ENCODE measurements at regions not wholly inside any gene's neighbourhood (a gene's known extent, or its start where the extent isn't known, plus 50 kb on each side); places are given as distances from the start of the nearest gene placed in this dataset.
A peak's percentile ranks its signal among the peaks of the same experiment; 100 is the strongest.

- DNase-seq (ENCODE audit: low read depth), result no peak
- no peak for TF ChIP-seq CTCF (IDR thresholded peaks at IDR 0.05; ENCODE audit: insufficient read depth, low read depth, low read length)
- H3K4me3 ChIP-seq (ENCODE audit: low read depth, low read length), result no peak overlapping the region
Observed at GRCh38 chr19:31118986-31119385, 230.2 kb downstream of the TSHZ3 start.

- no peak for DNase-seq (ENCODE audit: low read depth)
- no peak for TF ChIP-seq CTCF (IDR thresholded peaks at IDR 0.05; ENCODE audit: insufficient read depth, low read depth, low read length)
- no peak overlapping the region for H3K4me3 ChIP-seq (ENCODE audit: low read depth, low read length)
Observed at GRCh38 chr19:31118287-31118955, 230.8 kb downstream of the TSHZ3 start.

GRCh38 chr19:31114585-31114984 lies 234.7 kb downstream of the TSHZ3 start:
- DNase-seq (ENCODE audit: low read depth), result no peak
- no peak overlapping the region for H3K4me3 ChIP-seq (ENCODE audit: low read depth, low read length)
- no peak for TF ChIP-seq CTCF (IDR thresholded peaks at IDR 0.05; ENCODE audit: insufficient read depth, low read depth, low read length)

- DNase-seq (ENCODE audit: low read depth), result peak; percentile 83
- no peak for TF ChIP-seq CTCF (IDR thresholded peaks at IDR 0.05; ENCODE audit: insufficient read depth, low read depth, low read length)
- H3K4me3 ChIP-seq (ENCODE audit: low read depth, low read length), result no peak overlapping the region
Observed at GRCh38 chr19:31113293-31113692, 235.9 kb downstream of the TSHZ3 start.

GRCh38 chr19:31112158-31112557 lies 237.1 kb downstream of the TSHZ3 start:
- TF ChIP-seq CTCF (IDR thresholded peaks at IDR 0.05; ENCODE audit: insufficient read depth, low read depth, low read length), result no peak
- no peak overlapping the region for H3K4me3 ChIP-seq (ENCODE audit: low read depth, low read length)
- no peak for DNase-seq (ENCODE audit: low read depth)

- TF ChIP-seq CTCF (IDR thresholded peaks at IDR 0.05; ENCODE audit: insufficient read depth, low read depth, low read length), result no peak
- DNase-seq (ENCODE audit: low read depth), result no peak
- no peak overlapping the region for H3K4me3 ChIP-seq (ENCODE audit: low read depth, low read length)
Observed at GRCh38 chr19:31111741-31112140, 237.5 kb downstream of the TSHZ3 start.

GRCh38 chr19:31110336-31110735 lies 238.9 kb downstream of the TSHZ3 start:
- H3K4me3 ChIP-seq (ENCODE audit: low read depth, low read length), result no peak overlapping the region
- peak; percentile 68 for TF ChIP-seq CTCF (IDR thresholded peaks at IDR 0.05; ENCODE audit: insufficient read depth, low read depth, low read length)
- peak; percentile 65 for DNase-seq (ENCODE audit: low read depth)

Data from fibroblast of villous mesenchyme (primary cell).